Vagina (tissue), 2 donors: ENCODE measurements at regions not wholly inside any gene's neighbourhood (a gene's known extent, or its start where the extent isn't known, plus 50 kb on each side); places are given as distances from the start of the nearest gene placed in this dataset.
A peak's percentile ranks its signal among the peaks of the same experiment; 100 is the strongest.

Experiments used
- DNase-seq, 2 donors: peaks; one replicate each; pipeline ENCODE4 v3.0.0-alpha.2; 2017; ENCODE audit errors: extremely low spot score in 2 of 2
- H3K27ac ChIP-seq: fragments of 200-600 bp; sonication (generic); one replicate; pipeline ENCODE4 v1.5.1; 2019
- H3K27me3 ChIP-seq: fragments of 200-600 bp; sonication (generic); one replicate; pipeline ENCODE4 v1.5.1; 2019
- H3K36me3 ChIP-seq, 2 donors: fragments of 200-600 bp; sonication (generic); one replicate each; pipeline ENCODE4 v1.5.1; 2017 to 2019
- H3K4me1 ChIP-seq: fragments of 200-600 bp; sonication (generic); one replicate; pipeline ENCODE4 v1.5.1; 2019
- H3K4me3 ChIP-seq, 2 donors: fragments of 200-600 bp; sonication (generic); 1 replicate in 1 of 2; 2 replicates in 1 of 2; pipeline ENCODE4 v1.5.1; 2016 to 2019
- H3K9me3 ChIP-seq: fragments of 200-600 bp; sonication (generic); one replicate; pipeline ENCODE4 v1.5.1; 2019
- CTCF ChIP-seq, 3 experiments: fragments of 450-650 bp in 2 of 3; fragments of 200-600 bp in 1 of 3; sonication (generic) in 1 of 3; IDR thresholded peaks; one replicate each; pipeline ENCODE4 v1.5.1; 2017 to 2019; ENCODE audit warnings: antibody characterized with exemption in 3 of 3, mild to moderate bottlenecking in 2 of 3, moderate library complexity in 2 of 3
- POLR2A ChIP-seq, 2 donors: fragments of 450-650 bp; IDR thresholded peaks; one replicate each; pipeline ENCODE4 v1.6.1; 2017; ENCODE audit warnings: antibody characterized with exemption in 2 of 2, mild to moderate bottlenecking in 2 of 2, moderate library complexity in 2 of 2
- POLR2AphosphoS5 ChIP-seq, 2 donors: sonication (generic); formaldehyde crosslinking; IDR thresholded peaks; one replicate each; pipeline ENCODE4 v1.9.0; 2017; ENCODE audit warnings: antibody characterized with exemption in 2 of 2, mild to moderate bottlenecking in 2 of 2, low read depth in 1 of 2; ENCODE audit not compliant: insufficient read depth in 1 of 2
- intact Hi-C: fragments of 100-400 bp; cut with DNase I; formaldehyde crosslinking; loops from one replicate; pipeline ENCODE4 v1.15.1; 2023

- no peak overlapping the region for H3K27ac ChIP-seq
- H3K4me1 ChIP-seq: peaks cover under 1% of the 10 kb centered on the region
- intact Hi-C loops: no loop called here
- no peaks in the 10 kb centered on the region for H3K27me3 ChIP-seq
- no peak overlapping the region for H3K4me3 ChIP-seq
- no peaks in the 10 kb centered on the region for H3K9me3 ChIP-seq
- peak in 1 of 2 donors; percentile 74 for DNase-seq
- H3K36me3 ChIP-seq: no peaks in the 10 kb centered on the region
- TF ChIP-seq POLR2A (IDR thresholded peaks at IDR 0.05) (no peak), POLR2AphosphoS5 (IDR thresholded peaks at IDR 0.05; ENCODE audit: insufficient read depth in 1 of 2, low read depth in 1 of 2) (no peak), CTCF (IDR thresholded peaks at IDR 0.05) (no peak)
Observed at GRCh38 chr10:43852644-43853214, 204.0 kb upstream of the ZNF32 start.

GRCh38 chr10:43852149-43852548 lies 203.5 kb upstream of the ZNF32 start:
- Histone ChIP-seq H3K4me3 (no peak overlapping the region), H3K27me3 (no peaks in the 10 kb centered on the region), H3K36me3 (no peaks in the 10 kb centered on the region), H3K9me3 (no peaks in the 10 kb centered on the region), H3K4me1 (peaks cover 6% of the 10 kb centered on the region), H3K27ac (no peak overlapping the region)
- intact Hi-C loops: no loop called here
- TF ChIP-seq POLR2A (IDR thresholded peaks at IDR 0.05) (no peak), CTCF (IDR thresholded peaks at IDR 0.05) (no peak), POLR2AphosphoS5 (IDR thresholded peaks at IDR 0.05; ENCODE audit: insufficient read depth in 1 of 2, low read depth in 1 of 2) (no peak)
- DNase-seq: peak in 1 of 2 donors; percentile 79

- Histone ChIP-seq H3K4me3 (no peak overlapping the region), H3K4me1 (peaks cover 17% of the 10 kb centered on the region), H3K27ac (no peak overlapping the region), H3K9me3 (no peaks in the 10 kb centered on the region), H3K27me3 (no peaks in the 10 kb centered on the region), H3K36me3 (no peaks in the 10 kb centered on the region)
- intact Hi-C loops: no loop called here
- no peak for DNase-seq
- no peak for TF ChIP-seq POLR2AphosphoS5 (IDR thresholded peaks at IDR 0.05; ENCODE audit: insufficient read depth in 1 of 2, low read depth in 1 of 2)
- no peak for TF ChIP-seq CTCF (IDR thresholded peaks at IDR 0.05)
- TF ChIP-seq POLR2A (IDR thresholded peaks at IDR 0.05): no peak
Observed at GRCh38 chr10:43851030-43851429, 202.3 kb upstream of the ZNF32 start.

- intact Hi-C loops: no loop called here
- Histone ChIP-seq H3K4me3 (no peak overlapping the region), H3K9me3 (no peaks in the 10 kb centered on the region), H3K36me3 (no peaks in the 10 kb centered on the region), H3K27me3 (no peaks in the 10 kb centered on the region), H3K27ac (no peak overlapping the region), H3K4me1 (peaks cover 28% of the 10 kb centered on the region)
- no peak for DNase-seq
- no peak for TF ChIP-seq POLR2AphosphoS5 (IDR thresholded peaks at IDR 0.05; ENCODE audit: insufficient read depth in 1 of 2, low read depth in 1 of 2)
Observed at GRCh38 chr10:43849551-43849950, 200.9 kb upstream of the ZNF32 start.

GRCh38 chr10:43846968-43847367 lies 198.3 kb upstream of the ZNF32 start:
- no peaks in the 10 kb centered on the region for H3K27me3 ChIP-seq
- H3K9me3 ChIP-seq: no peaks in the 10 kb centered on the region
- H3K4me3 ChIP-seq: no peak overlapping the region
- intact Hi-C loops: no loop called here
- TF ChIP-seq POLR2AphosphoS5 (IDR thresholded peaks at IDR 0.05; ENCODE audit: insufficient read depth in 1 of 2, low read depth in 1 of 2): peak in 1 of 2 donors; percentile 44
- TF ChIP-seq POLR2A (IDR thresholded peaks at IDR 0.05): no peak
- no peaks in the 10 kb centered on the region for H3K36me3 ChIP-seq
- H3K4me1 ChIP-seq: peaks cover 45% of the 10 kb centered on the region
- H3K27ac ChIP-seq: no peak overlapping the region
- DNase-seq: no peak

GRCh38 chr10:43846187-43846680 lies 197.6 kb upstream of the ZNF32 start:
- Histone ChIP-seq H3K9me3 (no peaks in the 10 kb centered on the region), H3K27me3 (no peaks in the 10 kb centered on the region), H3K27ac (peak overlapping the region; percentile 27), H3K36me3 (no peaks in the 10 kb centered on the region), H3K4me1 (peaks cover 45% of the 10 kb centered on the region), H3K4me3 (no peak overlapping the region)
- no peak for TF ChIP-seq CTCF (IDR thresholded peaks at IDR 0.05)
- TF ChIP-seq POLR2AphosphoS5 (IDR thresholded peaks at IDR 0.05; ENCODE audit: insufficient read depth in 1 of 2, low read depth in 1 of 2): peak; percentile 58 to 67
- TF ChIP-seq POLR2A (IDR thresholded peaks at IDR 0.05): no peak
- DNase-seq: peak in 1 of 2 donors; percentile 81
- intact Hi-C loops: no loop called here
